GM12892 (cell line): ENCODE measurements at regions not wholly inside any gene's neighbourhood (a gene's known extent, or its start where the extent isn't known, plus 50 kb on each side); places are given as distances from the start of the nearest gene placed in this dataset.

Experiments
- POLR2A ChIP-seq: IDR thresholded peaks from 2 replicates; pipeline ENCODE4 v1.6.1; 2011; ENCODE audit warnings: low read depth, low read length, control low read depth
- POLR2AphosphoS5 ChIP-seq: IDR thresholded peaks from 2 replicates; pipeline ENCODE4 v1.6.1; 2011; ENCODE audit warnings: low read depth, low read length, control low read depth
- TAF1 ChIP-seq: IDR thresholded peaks from 2 replicates; pipeline ENCODE4 v1.6.1; 2011; ENCODE audit warnings: low read depth, mild to moderate bottlenecking, control low read depth, low read length, borderline replicate concordance

GRCh38 chr5:104845541-104845940 is 1283.0 kb upstream of the NUDT12 start:
- TF ChIP-seq POLR2A (no peak), POLR2AphosphoS5 (no peak), TAF1 (no peak)
